B cell (primary cell): ENCODE measurements at regions not wholly inside any gene's neighbourhood (a gene's known extent, or its start where the extent isn't known, plus 50 kb on each side); places are given as distances from the start of the nearest gene placed in this dataset.

Experiments used
- CTCF ChIP-seq: fragments of 200-600 bp; IDR thresholded peaks from one replicate; pipeline ENCODE4 v1.8.0; 2022; ENCODE audit warnings: antibody characterized with exemption, mild to moderate bottlenecking
- EZH2 ChIP-seq: IDR thresholded peaks from 2 replicates; pipeline ENCODE4 v1.6.1; 2012; ENCODE audit warnings: borderline replicate concordance, low read depth, mild to moderate bottlenecking, moderate library complexity, low read length; ENCODE audit not compliant: insufficient read depth, poor library complexity, severe bottlenecking

GRCh38 chr2:123481406-123481805 lies 543.7 kb upstream of the CNTNAP5 start:
- TF ChIP-seq CTCF (no peak), EZH2 (no peak)
